Natural killer cell (primary cell): ENCODE measurements at regions not wholly inside any gene's neighbourhood (a gene's known extent, or its start where the extent isn't known, plus 50 kb on each side); places are given as distances from the start of the nearest gene placed in this dataset.

ENCODE experiments used
- ATAC-seq, 3 donors: fragments of 150-1000 bp in 2 of 3; fragments of 200-7000 bp in 1 of 3; cut with Tn5 transposase; 1 replicate in 1 of 3; 2 replicates in 2 of 3; pipeline ENCODE4 v1.10.0; 2021; ENCODE audit warnings: mild to moderate bottlenecking in 2 of 3, moderate library complexity in 2 of 3
- DNase-seq, 2 donors: peaks; one replicate each; pipeline versions ENCODE4 v3.0.0 to v3.0.0-alpha.2; 2013 to 2021; ENCODE audit warnings: mixed read lengths in 1 of 2
- H3K27ac ChIP-seq: one replicate; pipeline ENCODE4 v1.5.1; 2013; ENCODE audit warnings: mild to moderate bottlenecking, low read length
- H3K27me3 ChIP-seq: one replicate; pipeline ENCODE4 v1.6.1; 2013; ENCODE audit warnings: low read length; ENCODE audit not compliant: control insufficient read depth, insufficient read depth
- H3K36me3 ChIP-seq: one replicate; pipeline ENCODE4 v1.6.1; 2013; ENCODE audit warnings: low read length; ENCODE audit not compliant: control insufficient read depth, insufficient read depth
- H3K4me1 ChIP-seq: one replicate; pipeline ENCODE4 v1.6.1; 2013; ENCODE audit warnings: low read length; ENCODE audit not compliant: control insufficient read depth, insufficient read depth
- H3K4me3 ChIP-seq: one replicate; pipeline ENCODE4 v1.5.1; 2013; ENCODE audit warnings: low read length
- H3K9me3 ChIP-seq: one replicate; pipeline ENCODE4 v1.6.1; 2013; ENCODE audit warnings: low read length; ENCODE audit not compliant: control insufficient read depth, insufficient read depth
- H3K27ac Mint-ChIP-seq, 2 donors: one replicate each; pipeline ENCODE4 v1.8.0; 2022; ENCODE audit warnings: mild to moderate bottlenecking in 2 of 2, mixed read lengths in 2 of 2, moderate library complexity in 1 of 2
- H3K27me3 Mint-ChIP-seq, 2 donors: one replicate each; pipeline ENCODE4 v1.8.0; 2022; ENCODE audit warnings: low read depth in 2 of 2, mixed read lengths in 2 of 2
- H3K36me3 Mint-ChIP-seq: one replicate; pipeline ENCODE4 v1.8.0; 2022; ENCODE audit warnings: mixed read lengths
- H3K4me1 Mint-ChIP-seq, 2 donors: one replicate each; pipeline ENCODE4 v1.8.0; 2022; ENCODE audit warnings: mixed read lengths in 2 of 2
- H3K4me3 Mint-ChIP-seq: one replicate; pipeline ENCODE4 v1.8.0; 2022; ENCODE audit warnings: mild to moderate bottlenecking, moderate library complexity, mixed read lengths
- H3K9me3 Mint-ChIP-seq, 2 donors: one replicate each; pipeline ENCODE4 v1.8.0; 2022; ENCODE audit warnings: mixed read lengths in 2 of 2
- CTCF ChIP-seq: fragments of 200-600 bp; IDR thresholded peaks from one replicate; pipeline ENCODE4 v1.8.0; 2022; ENCODE audit warnings: antibody characterized with exemption
- WGBS: methylation state at CpG from one replicate; pipeline ENCODE4 v1.1.7; 2013; ENCODE audit warnings: missing lambda C conversion rate; ENCODE audit not compliant: insufficient coverage; 5-methylcytosine and 5-hydroxymethylcytosine counted together
- intact Hi-C: fragments of 100-400 bp; cut with micrococcal nuclease; formaldehyde crosslinking; loops from one replicate; pipeline ENCODE4 v1.14.2; 2022

GRCh38 chr18:42168907-42169306 is 213.9 kb downstream of the PIK3C3 start:
- H3K27ac Mint-ChIP-seq = no peak overlapping the region

GRCh38 chr18:42174909-42175308 is 219.9 kb downstream of the PIK3C3 start:
- Histone ChIP-seq H3K4me3 (no peak overlapping the region), H3K4me1 (no peaks in the 10 kb centered on the region), H3K36me3 (no peaks in the 10 kb centered on the region), H3K27me3 (no peaks in the 10 kb centered on the region), H3K9me3 (no peaks in the 10 kb centered on the region), H3K27ac (no peak overlapping the region)
- 93% methylated on average over 1 of the region's 1 CpG for WGBS
- Mint-ChIP-seq H3K4me3 (no peak overlapping the region), H3K27me3 (no peaks in the 10 kb centered on the region), H3K27ac (no peak overlapping the region), H3K4me1 (no peaks in the 10 kb centered on the region), H3K9me3 (peaks cover 0 to 3% of the 10 kb centered on the region in 2 donors), H3K36me3 (no peaks in the 10 kb centered on the region)
- no peak for DNase-seq
- TF ChIP-seq CTCF = no peak
- intact Hi-C loops = no loop called here
- ATAC-seq = no peak

More at GRCh38 chr18:42168907-42169306, 213.9 kb downstream of the PIK3C3 start:
- Histone ChIP-seq H3K4me1 (no peaks in the 10 kb centered on the region), H3K4me3 (no peak overlapping the region), H3K27ac (no peak overlapping the region), H3K27me3 (no peaks in the 10 kb centered on the region), H3K9me3 (no peaks in the 10 kb centered on the region), H3K36me3 (no peaks in the 10 kb centered on the region)
- peaks cover 3 to 9% of the 10 kb centered on the region in 2 donors for H3K9me3 Mint-ChIP-seq
- ATAC-seq (no peak), DNase-seq (no peak)
- no peaks in the 10 kb centered on the region for H3K27me3 Mint-ChIP-seq
- no peaks in the 10 kb centered on the region for H3K36me3 Mint-ChIP-seq
- H3K4me1 Mint-ChIP-seq = no peaks in the 10 kb centered on the region
- no peak overlapping the region for H3K4me3 Mint-ChIP-seq
- intact Hi-C loops = no loop called here
- 79% methylated on average over 3 of the region's 3 CpGs for WGBS
- no peak for TF ChIP-seq CTCF

GRCh38 chr18:42176599-42176998 is 221.6 kb downstream of the PIK3C3 start:
- Histone ChIP-seq H3K9me3 (no peaks in the 10 kb centered on the region), H3K27me3 (no peaks in the 10 kb centered on the region), H3K4me1 (no peaks in the 10 kb centered on the region), H3K27ac (no peak overlapping the region), H3K36me3 (no peaks in the 10 kb centered on the region), H3K4me3 (no peak overlapping the region)
- no peak for TF ChIP-seq CTCF
- no peaks in the 10 kb centered on the region for H3K36me3 Mint-ChIP-seq
- DNase-seq = no peak
- no peak overlapping the region for H3K27ac Mint-ChIP-seq
- peaks cover 0 to 3% of the 10 kb centered on the region in 2 donors for H3K9me3 Mint-ChIP-seq
- WGBS = 82% methylated on average over 1 of the region's 3 CpGs
- no peak for ATAC-seq
- H3K4me3 Mint-ChIP-seq = no peak overlapping the region
- no peaks in the 10 kb centered on the region for H3K27me3 Mint-ChIP-seq
- intact Hi-C loops = no loop called here
- H3K4me1 Mint-ChIP-seq = no peaks in the 10 kb centered on the region

- H3K27me3 ChIP-seq = no peaks in the 10 kb centered on the region
- Mint-ChIP-seq H3K4me1 (no peaks in the 10 kb centered on the region), H3K9me3 (peaks cover 0 to 3% of the 10 kb centered on the region in 2 donors), H3K27me3 (no peaks in the 10 kb centered on the region), H3K27ac (no peak overlapping the region), H3K4me3 (no peak overlapping the region), H3K36me3 (no peaks in the 10 kb centered on the region)
- no peak for TF ChIP-seq CTCF
- no peaks in the 10 kb centered on the region for H3K36me3 ChIP-seq
- no peak for DNase-seq
- no CpG with 5 or more reads among the region's 1 CpG for WGBS
- H3K4me3 ChIP-seq = no peak overlapping the region
- no peaks in the 10 kb centered on the region for H3K4me1 ChIP-seq
- intact Hi-C loops = no loop called here
- no peak for ATAC-seq
- H3K9me3 ChIP-seq = no peaks in the 10 kb centered on the region
- H3K27ac ChIP-seq = no peak overlapping the region
Measured at GRCh38 chr18:42177390-42177789, 222.4 kb downstream of the PIK3C3 start.
